ENCODE measurements at regions not wholly inside any gene's neighbourhood (a gene's known extent, or its start where the extent isn't known, plus 50 kb on each side); places are given as distances from the start of the nearest gene placed in this dataset.

GRCh38 chr13:90889906-90890834, 457.3 kb upstream of the MIR17HG start:
- Histone ChIP-seq H3K4me2 (ENCODE audit: low read depth, low read length) (no peak overlapping the region), H2BK120ac (ENCODE audit: low read depth, low read length) (no peak overlapping the region), H3K4me1 (ENCODE audit: control insufficient read depth, insufficient read depth, low read length) (no peaks in the 10 kb centered on the region), H3K27ac (ENCODE audit: insufficient read depth, low read length) (no peak overlapping the region), H3K4me3 (ENCODE audit: insufficient read depth, low read depth, low read length) (no peak overlapping the region), H2BK20ac (ENCODE audit: low read depth, low read length) (no peak overlapping the region), H3K14ac (replicated peaks; ENCODE audit: low read depth, low read length) (no peak overlapping the region), H3K56ac (ENCODE audit: extremely low read depth, insufficient read depth, low read length) (no peak overlapping the region), H3K23ac (ENCODE audit: low read depth, low read length) (no peak overlapping the region), H3K36me3 (ENCODE audit: control insufficient read depth, insufficient read depth, low read length) (no peaks in the 10 kb centered on the region), H3K9ac (ENCODE audit: low read depth, low read length) (no peak overlapping the region), H2BK5ac (ENCODE audit: low read depth, low read length, poor library complexity, severe bottlenecking) (no peak overlapping the region), H4K5ac (ENCODE audit: low read depth, low read length) (no peak overlapping the region), H3K79me1 (ENCODE audit: low read depth in 1 of 2, low read length in 2 of 2) (no peaks in the 10 kb centered on the region), H4K8ac (ENCODE audit: low read depth in 2 of 2, low read length in 2 of 2) (no peak overlapping the region), H3K4ac (ENCODE audit: low read depth, low read length) (no peak overlapping the region), H2BK15ac (ENCODE audit: low read depth, low read length) (no peak overlapping the region), H2AFZ (replicated peaks; ENCODE audit: low read length, poor library complexity) (no peak overlapping the region), H3K27me3 (ENCODE audit: control insufficient read depth, insufficient read depth, low read length) (no peaks in the 10 kb centered on the region), H3K9me1 (ENCODE audit: insufficient read depth, low read length) (no peaks in the 10 kb centered on the region), H3K18ac (ENCODE audit: low read depth, low read length) (no peak overlapping the region), H4K91ac (ENCODE audit: insufficient read depth, low read depth, low read length) (no peak overlapping the region), H4K20me1 (ENCODE audit: insufficient read depth, low read length) (no peaks in the 10 kb centered on the region), H3K9me3 (ENCODE audit: control insufficient read depth, insufficient read depth, low read length) (0 out of 2 replicates have a peak, but pooled peaks cover 2% of the 10 kb centered on the region), H2AK5ac (ENCODE audit: low read depth, low read length) (no peak overlapping the region), H2AK9ac (replicated peaks; ENCODE audit: low read depth, low read length, poor library complexity) (no peak overlapping the region)
- ChIA-PET CTCF (no interaction called here), POLR2A (ENCODE audit: unreplicated experiment) (no interaction called here)
- in situ Hi-C loops (cut with MboI; ENCODE audit: low sequenced_read_pairs), result no loop called here
- BruUV-seq (replicated peaks), result no TSS peak
- dilution Hi-C loops (cut with HindIII; ENCODE audit: low sequenced_read_pairs, unreplicated experiment), result no loop called here
- DNase-seq (no peak), ATAC-seq (ENCODE audit: low read depth) (no peak)
- WGBS, 2 experiments (ENCODE audit: extremely low coverage in 2 of 2, insufficient read length in 1 of 2), result no CpG with 5 or more reads among the region's 4 CpGs
- intact Hi-C loops (cut with micrococcal nuclease), result no loop called here
- no peak for TF ChIP-seq MXI1 (IDR thresholded peaks at IDR 0.05; ENCODE audit: borderline replicate concordance, low read depth, low read length)
- TF ChIP-seq USF2 (IDR thresholded peaks at IDR 0.05; ENCODE audit: low read depth, low read length), result no peak
- TF ChIP-seq CEBPB (IDR thresholded peaks at IDR 0.05; ENCODE audit: low read depth, low read length), result no peak
- no peak for TF ChIP-seq RFX5 (IDR thresholded peaks at IDR 0.05; ENCODE audit: low read depth, low read length)
- no peak for TF ChIP-seq RAD21 (IDR thresholded peaks at IDR 0.05; ENCODE audit: low read length)
- TF ChIP-seq FOS (IDR thresholded peaks at IDR 0.05; ENCODE audit: low read depth, low read length), result no peak

Measured in IMR-90 (cell line).